H1 (cell line): ENCODE measurements at regions not wholly inside any gene's neighbourhood (a gene's known extent, or its start where the extent isn't known, plus 50 kb on each side); places are given as distances from the start of the nearest gene placed in this dataset.

Source experiments
- BACH1 ChIP-seq: IDR thresholded peaks from 2 replicates; pipeline ENCODE4 v1.6.1; 2012; ENCODE audit warnings: low read length, improper control_type of control experiment
- EP300 ChIP-seq, 2 experiments: IDR thresholded peaks; 1 replicate in 1 of 2; 2 replicates in 1 of 2; pipeline ENCODE4 v1.6.1; 2011 to 2012; ENCODE audit warnings: low read depth in 2 of 2, low read length in 2 of 2, mild to moderate bottlenecking in 2 of 2, borderline replicate concordance in 1 of 2, inconsistent platforms in 1 of 2, moderate library complexity in 1 of 2
- JUND ChIP-seq: IDR thresholded peaks from 2 replicates; pipeline ENCODE4 v1.6.1; 2011; ENCODE audit warnings: mild to moderate bottlenecking, improper control_type of control experiment, low read length
- SP2 ChIP-seq: IDR thresholded peaks from 2 replicates; pipeline ENCODE4 v1.6.1; 2012; ENCODE audit warnings: mild to moderate bottlenecking, low read length, inconsistent platforms
- TF ChIP-seq, protein P1 (sequence below): IDR thresholded peaks from 2 replicates; pipeline ENCODE4 v1.6.1; 2012; ENCODE audit warnings: inconsistent platforms

DNA sequence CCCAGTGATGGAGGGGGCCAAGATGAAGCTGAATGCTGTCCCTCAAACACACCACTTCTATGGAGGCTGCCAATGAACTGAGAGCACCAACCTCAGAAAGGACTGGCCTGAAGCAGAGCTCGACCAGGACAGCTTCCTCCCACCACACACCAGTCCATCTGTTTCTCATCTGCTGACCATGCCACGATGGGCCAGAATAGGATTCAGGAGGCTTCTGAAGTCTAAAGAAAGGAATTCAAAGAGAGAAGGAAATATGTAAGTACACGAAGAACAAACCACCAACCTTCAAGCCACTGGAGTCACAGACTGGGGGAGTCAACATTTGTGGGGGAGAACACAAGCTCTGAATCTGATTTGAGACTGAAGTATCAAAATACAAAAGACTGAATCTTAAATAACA is 157.6 kb upstream of the CCDC68 start (continued):
- TF ChIP-seq, protein P1, sequence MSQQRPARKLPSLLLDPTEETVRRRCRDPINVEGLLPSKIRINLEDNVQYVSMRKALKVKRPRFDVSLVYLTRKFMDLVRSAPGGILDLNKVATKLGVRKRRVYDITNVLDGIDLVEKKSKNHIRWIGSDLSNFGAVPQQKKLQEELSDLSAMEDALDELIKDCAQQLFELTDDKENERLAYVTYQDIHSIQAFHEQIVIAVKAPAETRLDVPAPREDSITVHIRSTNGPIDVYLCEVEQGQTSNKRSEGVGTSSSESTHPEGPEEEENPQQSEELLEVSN: no peak
- no peak for TF ChIP-seq BACH1
- no peak for TF ChIP-seq SP2
- TF ChIP-seq EP300 (IDR thresholded peaks at IDR 0.05; ENCODE audit: borderline replicate concordance in 1 of 2, low read depth in 2 of 2, low read length in 2 of 2): no peak
- no peak for TF ChIP-seq JUND
- TF ChIP-seq, all 59 proteins: peak for 0
